ENCODE measurements at regions not wholly inside any gene's neighbourhood (a gene's known extent, or its start where the extent isn't known, plus 50 kb on each side); places are given as distances from the start of the nearest gene placed in this dataset.

GRCh38 chr10:25713894-25714240 is 220.2 kb upstream of the MYO3A start:
- DNase-seq: no peak
- no peaks in the 10 kb centered on the region for H3K36me3 ChIP-seq (ENCODE audit: insufficient read depth, low read length)
- intact Hi-C loops (cut with micrococcal nuclease): no loop called here
- H3K9me3 Mint-ChIP-seq: no peaks in the 10 kb centered on the region
- no peaks in the 10 kb centered on the region for H3K9me3 ChIP-seq (ENCODE audit: control insufficient read depth in 1 of 2, low read length in 2 of 2)
- no peaks in the 10 kb centered on the region for H3K36me3 Mint-ChIP-seq
- H3K4me1 Mint-ChIP-seq: no peaks in the 10 kb centered on the region
- no peaks in the 10 kb centered on the region for H3K27me3 ChIP-seq (ENCODE audit: insufficient read depth, low read length)
- ChIA-PET POLR2A (ENCODE audit: partially characterized antibody) (no interaction called here), CTCF (ENCODE audit: partially characterized antibody) (no interaction called here)
- no peak overlapping the region for H3K27ac ChIP-seq (ENCODE audit: low read depth, low read length)
- H3K4me1 ChIP-seq (ENCODE audit: insufficient read depth, low read length): no peaks in the 10 kb centered on the region
- no peak overlapping the region for H3K27ac Mint-ChIP-seq
- no peak overlapping the region for H3K4me3 ChIP-seq (ENCODE audit: low read length in 2 of 2)
- H3K27me3 Mint-ChIP-seq: peaks cover 0 to 4% of the 10 kb centered on the region in 2 donors
- H3K4me3 Mint-ChIP-seq: no peak overlapping the region

- no peaks in the 10 kb centered on the region for H3K36me3 ChIP-seq (ENCODE audit: insufficient read depth, low read length)
- Mint-ChIP-seq H3K9me3 (peaks cover 0 to 2% (median 0%) of the 10 kb centered on the region in 8 donors), H3K27ac (no peak overlapping the region), H3K4me1 (peaks cover 0 to 4% (median 4%) of the 10 kb centered on the region in 4 donors), H3K4me3 (no peak overlapping the region), H3K36me3 (no peaks in the 10 kb centered on the region), H3K27me3 (peaks cover 3 to 4% of the 10 kb centered on the region in 2 donors)
- intact Hi-C loops (cut with micrococcal nuclease): loop anchor here (10.0 kb wide), 1 partner anchor 1161 kb away; no protein-coding TSS in a partner anchor
- no peak overlapping the region for H3K4me3 ChIP-seq (ENCODE audit: low read length in 2 of 2)
- H3K27me3 ChIP-seq (ENCODE audit: insufficient read depth, low read length): no peaks in the 10 kb centered on the region
- no peak overlapping the region for H3K27ac ChIP-seq (ENCODE audit: low read depth, low read length)
- CTCF ChIA-PET (ENCODE audit: partially characterized antibody): no interaction called here
- POLR2A ChIA-PET (ENCODE audit: partially characterized antibody): no interaction called here
- H3K4me1 ChIP-seq (ENCODE audit: insufficient read depth, low read length): no peaks in the 10 kb centered on the region
- no peaks in the 10 kb centered on the region for H3K9me3 ChIP-seq (ENCODE audit: control insufficient read depth in 1 of 2, low read length in 2 of 2)
- DNase-seq: no peak
Measured at GRCh38 chr10:25724241-25724640, 209.8 kb upstream of the MYO3A start.

DNA sequence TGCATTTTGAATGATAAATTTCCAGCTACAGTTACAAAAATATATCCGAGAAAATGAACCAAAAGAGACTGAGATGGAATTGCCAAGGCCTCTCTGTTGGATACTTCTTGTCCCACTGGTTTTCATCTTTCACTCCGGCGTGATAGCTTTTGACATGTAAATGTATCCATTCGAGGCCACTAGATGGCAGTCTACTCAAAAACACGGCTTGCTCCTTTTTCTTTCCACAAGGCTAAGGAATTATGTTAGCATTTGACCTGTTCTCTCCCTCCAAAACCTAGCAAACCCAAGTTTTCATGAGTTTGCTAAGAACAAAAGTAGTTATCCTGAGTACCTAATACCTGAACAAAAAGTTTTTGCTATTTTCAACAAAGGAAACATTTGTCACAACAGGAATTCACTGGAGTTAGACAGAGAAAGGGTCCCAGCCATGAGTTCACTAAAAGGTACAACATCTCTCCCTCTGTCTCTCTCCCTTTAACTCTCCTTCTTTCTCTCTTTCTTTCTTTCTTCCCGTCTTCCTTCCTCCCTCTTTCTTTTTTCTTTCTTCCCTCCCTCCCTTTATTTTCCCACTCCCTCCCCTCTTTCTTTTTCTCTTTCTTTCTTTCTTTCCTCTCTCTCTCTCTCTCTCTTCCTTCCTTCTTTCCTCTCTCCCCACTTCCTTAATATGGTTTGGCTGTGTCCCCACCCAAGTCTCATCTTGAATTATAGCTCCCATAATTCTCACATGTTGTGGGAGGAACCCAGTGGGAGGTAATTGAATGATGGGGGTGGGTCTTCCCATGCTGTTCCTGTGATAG is 207.9 kb upstream of the MYO3A start:
- intact Hi-C loops (cut with micrococcal nuclease): loop anchor here (10.0 kb wide), 1 partner anchor 1159 kb away; no protein-coding TSS in a partner anchor
- Mint-ChIP-seq H3K4me1 (peaks cover 0 to 4% (median 4%) of the 10 kb centered on the region in 4 donors), H3K36me3 (no peaks in the 10 kb centered on the region), H3K9me3 (peaks cover 0 to 2% (median 0%) of the 10 kb centered on the region in 8 donors), H3K27ac (no peak overlapping the region), H3K27me3 (peaks cover 3 to 7% of the 10 kb centered on the region in 2 donors), H3K4me3 (no peak overlapping the region)
- ChIA-PET CTCF (ENCODE audit: partially characterized antibody) (interaction anchor here (0.6 to 1.7 kb wide), 4 partner anchors 12 to 35 kb away, joined by 3 to 7 read pairs (median 4); no protein-coding TSS in a partner anchor), POLR2A (ENCODE audit: partially characterized antibody) (no interaction called here)
- peak in 4 of 5 donors; percentile 5 to 20 (median 8) for DNase-seq
- H3K4me3 ChIP-seq (ENCODE audit: low read length in 2 of 2): no peak overlapping the region
- no peaks in the 10 kb centered on the region for H3K36me3 ChIP-seq (ENCODE audit: insufficient read depth, low read length)
- no peaks in the 10 kb centered on the region for H3K4me1 ChIP-seq (ENCODE audit: insufficient read depth, low read length)
- H3K9me3 ChIP-seq (ENCODE audit: control insufficient read depth in 1 of 2, low read length in 2 of 2): no peaks in the 10 kb centered on the region
- no peak overlapping the region for H3K27ac ChIP-seq (ENCODE audit: low read depth, low read length)
- H3K27me3 ChIP-seq (ENCODE audit: insufficient read depth, low read length): no peaks in the 10 kb centered on the region

DNA sequence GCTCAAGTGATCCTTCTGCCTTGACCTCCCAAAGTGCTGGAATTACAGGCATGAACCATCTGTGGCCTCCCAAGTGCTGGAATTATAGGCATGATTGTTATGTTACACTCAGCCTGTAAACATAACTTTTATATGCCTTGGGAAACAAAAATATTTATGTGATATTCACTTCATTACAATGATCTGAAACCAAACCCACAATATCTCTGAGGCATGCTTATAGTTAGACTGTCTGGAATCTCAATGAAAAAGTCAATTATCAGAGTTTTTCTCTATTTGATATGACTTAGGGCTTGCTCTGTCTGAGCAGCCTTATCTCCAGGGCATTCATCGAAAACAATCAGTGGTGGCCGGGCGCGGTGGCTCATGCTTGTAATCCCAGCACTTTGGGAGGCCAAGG is 195.3 kb upstream of the MYO3A start:
- Mint-ChIP-seq H3K27ac (no peak overlapping the region), H3K9me3 (peaks cover 0 to 6% (median 2%) of the 10 kb centered on the region in 8 donors), H3K36me3 (no peaks in the 10 kb centered on the region), H3K4me1 (peaks cover 0 to 1% (median 0%) of the 10 kb centered on the region in 4 donors), H3K27me3 (peaks cover 0 to 1% of the 10 kb centered on the region in 2 donors), H3K4me3 (no peak overlapping the region)
- intact Hi-C loops (cut with micrococcal nuclease): no loop called here
- Histone ChIP-seq H3K27ac (ENCODE audit: low read depth, low read length) (no peak overlapping the region), H3K27me3 (ENCODE audit: insufficient read depth, low read length) (no peaks in the 10 kb centered on the region), H3K4me3 (ENCODE audit: low read length in 2 of 2) (no peak overlapping the region), H3K9me3 (ENCODE audit: control insufficient read depth in 1 of 2, low read length in 2 of 2) (no peaks in the 10 kb centered on the region), H3K36me3 (ENCODE audit: insufficient read depth, low read length) (no peaks in the 10 kb centered on the region), H3K4me1 (ENCODE audit: insufficient read depth, low read length) (no peaks in the 10 kb centered on the region)
- ChIA-PET POLR2A (ENCODE audit: partially characterized antibody) (no interaction called here), CTCF (ENCODE audit: partially characterized antibody) (no interaction called here)
- DNase-seq: no peak

DNA sequence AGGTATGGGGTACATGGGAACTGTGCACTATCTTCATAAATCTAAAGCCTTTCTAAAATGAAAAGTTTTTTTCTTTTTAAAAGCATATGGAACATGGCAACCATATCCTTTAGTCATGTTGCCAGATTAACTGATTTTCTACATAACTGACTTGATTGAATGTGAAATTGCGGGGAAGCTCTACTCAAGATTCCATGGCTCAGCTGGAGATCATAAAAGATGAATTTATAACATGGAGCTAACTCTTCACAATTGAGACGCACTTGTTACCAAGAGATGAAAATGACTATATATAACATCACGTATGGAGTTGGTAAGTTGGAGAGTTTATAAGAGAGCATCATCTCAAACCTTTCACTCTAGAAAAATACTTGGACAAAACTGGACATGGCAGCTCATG is 190.2 kb upstream of the MYO3A start:
- no peaks in the 10 kb centered on the region for H3K36me3 ChIP-seq (ENCODE audit: insufficient read depth, low read length)
- no peak overlapping the region for H3K27ac ChIP-seq (ENCODE audit: low read depth, low read length)
- no peaks in the 10 kb centered on the region for H3K4me1 ChIP-seq (ENCODE audit: insufficient read depth, low read length)
- CTCF ChIA-PET (ENCODE audit: partially characterized antibody): interaction anchor here (1.6 kb wide), 1 partner anchor 18 kb away, joined by 7 read pairs; no protein-coding TSS in a partner anchor
- DNase-seq: no peak
- no peaks in the 10 kb centered on the region for H3K36me3 Mint-ChIP-seq
- no peak overlapping the region for H3K4me3 ChIP-seq (ENCODE audit: low read length in 2 of 2)
- H3K27me3 Mint-ChIP-seq: peaks cover 0 to 1% of the 10 kb centered on the region in 2 donors
- H3K27me3 ChIP-seq (ENCODE audit: insufficient read depth, low read length): no peaks in the 10 kb centered on the region
- H3K4me1 Mint-ChIP-seq: no peaks in the 10 kb centered on the region
- H3K4me3 Mint-ChIP-seq: no peak overlapping the region
- POLR2A ChIA-PET (ENCODE audit: partially characterized antibody): no interaction called here
- H3K9me3 ChIP-seq (ENCODE audit: control insufficient read depth in 1 of 2, low read length in 2 of 2): no peaks in the 10 kb centered on the region
- H3K27ac Mint-ChIP-seq: no peak overlapping the region
- intact Hi-C loops (cut with micrococcal nuclease): no loop called here
- H3K9me3 Mint-ChIP-seq: peaks cover 0 to 2% (median 0%) of the 10 kb centered on the region in 8 donors

- Histone ChIP-seq H3K4me1 (ENCODE audit: insufficient read depth, low read length) (no peaks in the 10 kb centered on the region), H3K9me3 (ENCODE audit: control insufficient read depth in 1 of 2, low read length in 2 of 2) (no peaks in the 10 kb centered on the region), H3K27ac (ENCODE audit: low read depth, low read length) (no peak overlapping the region), H3K4me3 (ENCODE audit: low read length in 2 of 2) (no peak overlapping the region), H3K36me3 (ENCODE audit: insufficient read depth, low read length) (no peaks in the 10 kb centered on the region), H3K27me3 (ENCODE audit: insufficient read depth, low read length) (no peaks in the 10 kb centered on the region)
- Mint-ChIP-seq H3K27me3 (peaks cover 0 to 1% of the 10 kb centered on the region in 2 donors), H3K36me3 (no peaks in the 10 kb centered on the region), H3K4me3 (no peak overlapping the region), H3K27ac (peak overlapping the region in 1 of 7 donors; percentile 13), H3K9me3 (peaks cover 0 to 2% (median 0%) of the 10 kb centered on the region in 8 donors), H3K4me1 (no peaks in the 10 kb centered on the region)
- POLR2A ChIA-PET (ENCODE audit: partially characterized antibody): no interaction called here
- no peak for DNase-seq
- CTCF ChIA-PET (ENCODE audit: partially characterized antibody): interaction anchor here (1.6 kb wide), 1 partner anchor 18 kb away, joined by 7 read pairs; no protein-coding TSS in a partner anchor
- intact Hi-C loops (cut with micrococcal nuclease): no loop called here
Measured at GRCh38 chr10:25744574-25744973, 189.5 kb upstream of the MYO3A start.

GRCh38 chr10:25745976-25746375 is 188.1 kb upstream of the MYO3A start:
- H3K36me3 ChIP-seq (ENCODE audit: insufficient read depth, low read length): no peaks in the 10 kb centered on the region
- no peaks in the 10 kb centered on the region for H3K4me1 ChIP-seq (ENCODE audit: insufficient read depth, low read length)
- no peaks in the 10 kb centered on the region for H3K27me3 ChIP-seq (ENCODE audit: insufficient read depth, low read length)
- ChIA-PET CTCF (ENCODE audit: partially characterized antibody) (interaction anchor here (1.4 kb wide), 1 partner anchor 20 kb away, joined by 3 read pairs; no protein-coding TSS in a partner anchor), POLR2A (ENCODE audit: partially characterized antibody) (no interaction called here)
- intact Hi-C loops (cut with micrococcal nuclease): no loop called here
- H3K9me3 Mint-ChIP-seq: peaks cover 0 to 5% (median under 1%) of the 10 kb centered on the region in 8 donors
- H3K9me3 ChIP-seq (ENCODE audit: control insufficient read depth in 1 of 2, low read length in 2 of 2): no peaks in the 10 kb centered on the region
- H3K4me3 ChIP-seq (ENCODE audit: low read length in 2 of 2): no peak overlapping the region
- H3K4me1 Mint-ChIP-seq: no peaks in the 10 kb centered on the region
- no peak overlapping the region for H3K4me3 Mint-ChIP-seq
- H3K27ac Mint-ChIP-seq: no peak overlapping the region
- no peak for DNase-seq
- H3K27ac ChIP-seq (ENCODE audit: low read depth, low read length): no peak overlapping the region
- peaks cover 0 to 1% of the 10 kb centered on the region in 2 donors for H3K27me3 Mint-ChIP-seq
- no peaks in the 10 kb centered on the region for H3K36me3 Mint-ChIP-seq
